HL-60 (cell line): ENCODE measurements at regions not wholly inside any gene's neighbourhood (a gene's known extent, or its start where the extent isn't known, plus 50 kb on each side); places are given as distances from the start of the nearest gene placed in this dataset.

Experiments
- POLR2AphosphoS5 ChIP-seq: IDR thresholded peaks from 2 replicates; pipeline ENCODE4 v1.6.1; 2012; ENCODE audit warnings: low read depth
- SPI1 ChIP-seq: IDR thresholded peaks from 2 replicates; pipeline ENCODE4 v1.6.1; 2012; ENCODE audit warnings: low read depth, mild to moderate bottlenecking, borderline replicate concordance
- TF ChIP-seq, protein P1 (sequence below): IDR thresholded peaks from one replicate; pipeline ENCODE4 v1.5.1; 2011; ENCODE audit warnings: low read length, control low read depth, inconsistent platforms; ENCODE audit not compliant: insufficient read depth
- TF ChIP-seq, protein P2 (sequence below): IDR thresholded peaks from 2 replicates; pipeline ENCODE4 v1.6.1; 2012; ENCODE audit warnings: low read depth; ENCODE audit not compliant: insufficient replicate concordance

DNA sequence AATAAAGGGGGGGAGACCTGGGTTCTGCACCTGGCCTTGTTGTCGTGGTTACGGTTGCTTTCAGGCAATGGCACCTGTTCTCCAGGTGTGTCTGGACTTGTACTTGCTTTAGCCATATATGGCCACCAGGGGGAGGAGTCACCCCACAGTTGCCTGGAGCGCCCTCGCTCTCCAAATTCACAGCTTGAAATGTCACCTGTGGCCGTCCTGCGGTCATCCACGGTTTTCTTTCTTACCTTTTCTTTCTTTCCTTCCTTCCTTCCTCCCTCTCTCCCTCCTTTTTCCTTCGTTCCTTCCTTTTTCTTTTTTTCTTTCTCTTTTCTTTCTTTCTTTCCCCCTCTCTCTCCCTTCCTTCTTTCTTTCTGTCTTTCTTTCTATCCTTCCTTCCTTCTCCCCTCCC lies 157.2 kb upstream of the ZNF92 start:
- TF ChIP-seq POLR2AphosphoS5: no peak
- TF ChIP-seq, protein P1, sequence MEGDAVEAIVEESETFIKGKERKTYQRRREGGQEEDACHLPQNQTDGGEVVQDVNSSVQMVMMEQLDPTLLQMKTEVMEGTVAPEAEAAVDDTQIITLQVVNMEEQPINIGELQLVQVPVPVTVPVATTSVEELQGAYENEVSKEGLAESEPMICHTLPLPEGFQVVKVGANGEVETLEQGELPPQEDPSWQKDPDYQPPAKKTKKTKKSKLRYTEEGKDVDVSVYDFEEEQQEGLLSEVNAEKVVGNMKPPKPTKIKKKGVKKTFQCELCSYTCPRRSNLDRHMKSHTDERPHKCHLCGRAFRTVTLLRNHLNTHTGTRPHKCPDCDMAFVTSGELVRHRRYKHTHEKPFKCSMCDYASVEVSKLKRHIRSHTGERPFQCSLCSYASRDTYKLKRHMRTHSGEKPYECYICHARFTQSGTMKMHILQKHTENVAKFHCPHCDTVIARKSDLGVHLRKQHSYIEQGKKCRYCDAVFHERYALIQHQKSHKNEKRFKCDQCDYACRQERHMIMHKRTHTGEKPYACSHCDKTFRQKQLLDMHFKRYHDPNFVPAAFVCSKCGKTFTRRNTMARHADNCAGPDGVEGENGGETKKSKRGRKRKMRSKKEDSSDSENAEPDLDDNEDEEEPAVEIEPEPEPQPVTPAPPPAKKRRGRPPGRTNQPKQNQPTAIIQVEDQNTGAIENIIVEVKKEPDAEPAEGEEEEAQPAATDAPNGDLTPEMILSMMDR: peak; percentile 17
- TF ChIP-seq, protein P2, sequence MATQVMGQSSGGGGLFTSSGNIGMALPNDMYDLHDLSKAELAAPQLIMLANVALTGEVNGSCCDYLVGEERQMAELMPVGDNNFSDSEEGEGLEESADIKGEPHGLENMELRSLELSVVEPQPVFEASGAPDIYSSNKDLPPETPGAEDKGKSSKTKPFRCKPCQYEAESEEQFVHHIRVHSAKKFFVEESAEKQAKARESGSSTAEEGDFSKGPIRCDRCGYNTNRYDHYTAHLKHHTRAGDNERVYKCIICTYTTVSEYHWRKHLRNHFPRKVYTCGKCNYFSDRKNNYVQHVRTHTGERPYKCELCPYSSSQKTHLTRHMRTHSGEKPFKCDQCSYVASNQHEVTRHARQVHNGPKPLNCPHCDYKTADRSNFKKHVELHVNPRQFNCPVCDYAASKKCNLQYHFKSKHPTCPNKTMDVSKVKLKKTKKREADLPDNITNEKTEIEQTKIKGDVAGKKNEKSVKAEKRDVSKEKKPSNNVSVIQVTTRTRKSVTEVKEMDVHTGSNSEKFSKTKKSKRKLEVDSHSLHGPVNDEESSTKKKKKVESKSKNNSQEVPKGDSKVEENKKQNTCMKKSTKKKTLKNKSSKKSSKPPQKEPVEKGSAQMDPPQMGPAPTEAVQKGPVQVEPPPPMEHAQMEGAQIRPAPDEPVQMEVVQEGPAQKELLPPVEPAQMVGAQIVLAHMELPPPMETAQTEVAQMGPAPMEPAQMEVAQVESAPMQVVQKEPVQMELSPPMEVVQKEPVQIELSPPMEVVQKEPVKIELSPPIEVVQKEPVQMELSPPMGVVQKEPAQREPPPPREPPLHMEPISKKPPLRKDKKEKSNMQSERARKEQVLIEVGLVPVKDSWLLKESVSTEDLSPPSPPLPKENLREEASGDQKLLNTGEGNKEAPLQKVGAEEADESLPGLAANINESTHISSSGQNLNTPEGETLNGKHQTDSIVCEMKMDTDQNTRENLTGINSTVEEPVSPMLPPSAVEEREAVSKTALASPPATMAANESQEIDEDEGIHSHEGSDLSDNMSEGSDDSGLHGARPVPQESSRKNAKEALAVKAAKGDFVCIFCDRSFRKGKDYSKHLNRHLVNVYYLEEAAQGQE: no peak
- TF ChIP-seq SPI1: no peak
